ENCODE measurements at regions not wholly inside any gene's neighbourhood (a gene's known extent, or its start where the extent isn't known, plus 50 kb on each side); places are given as distances from the start of the nearest gene placed in this dataset.

DNA sequence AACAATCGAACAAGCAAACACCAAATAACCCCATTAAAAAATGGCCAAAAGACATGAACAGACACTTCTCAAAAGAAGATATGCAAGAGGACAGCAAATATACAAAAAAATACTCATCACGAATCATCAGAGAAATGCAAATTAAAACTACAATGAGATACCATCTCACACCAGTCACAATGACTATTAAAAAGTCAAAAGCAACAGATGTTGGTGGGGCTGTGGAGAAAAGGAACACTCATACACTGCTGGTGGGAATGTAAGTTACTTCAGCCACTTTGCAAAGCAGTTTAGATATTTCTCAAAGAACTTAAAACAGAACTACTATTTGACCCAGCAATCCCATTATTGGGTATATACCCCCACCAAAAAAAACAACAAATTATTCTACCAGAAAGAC is 51.3 kb upstream of the FLI1 start:
- ChIA-PET CTCF (ENCODE audit: low intra/inter-chr PET ratio, low total read pairs) (no interaction called here), POLR2A (no interaction called here)
- no peak for TF ChIP-seq ZNF333 (CRISPR knock-in tag; IDR thresholded peaks at IDR 0.05; ENCODE audit: borderline replicate concordance)
- H3K36me3 ChIP-seq (replicated peaks in 1 of 2; ENCODE audit: control insufficient read depth in 1 of 2, insufficient read depth in 2 of 2, low read length in 2 of 2) = no peaks in the 10 kb centered on the region
- no peaks in the 10 kb centered on the region for H3K4me1 ChIP-seq (ENCODE audit: insufficient read depth, low read length)
- no peak overlapping the region for H2AFZ ChIP-seq (ENCODE audit: low read length)
- FAIRE-seq (no peak), DNase-seq (ENCODE audit: low spot score) (no peak), ATAC-seq (no peak)
- no peaks in the 10 kb centered on the region for H3K27me3 ChIP-seq (ENCODE audit: control insufficient read depth in 1 of 2, insufficient read depth in 2 of 2, low read length in 2 of 2)
- no peaks in the 10 kb centered on the region for H3K79me2 ChIP-seq (ENCODE audit: insufficient read depth, low read length)
- 2% methylated on average over 2 of the region's 2 CpGs for WGBS (ENCODE audit: low lambda C conversion rate)
- H3K4me2 ChIP-seq (ENCODE audit: low read depth, low read length) = no peak overlapping the region
- no peaks in the 10 kb centered on the region for H4K20me1 ChIP-seq (ENCODE audit: insufficient read depth, low read length)
- in situ Hi-C loops (cut with HindIII; ENCODE audit: extremely low pct_ligation_motif_present, low pct_unique_long_range_greater_than_20kb) (no loop called here), intact Hi-C loops (cut with micrococcal nuclease; ENCODE audit: unreplicated experiment) (no loop called here)
- H3K9me3 ChIP-seq (ENCODE audit: low read length) = no peaks in the 10 kb centered on the region
- H3K27ac ChIP-seq (ENCODE audit: extremely low read length, insufficient read depth, low read length) = no peak overlapping the region
- no TSS peak for BruUV-seq (replicated peaks)
- H3K4me3 ChIP-seq (replicated peaks in 1 of 3; ENCODE audit: insufficient read depth in 1 of 3, low read depth in 2 of 3, low read length in 3 of 3) = no peak overlapping the region
- H3K9ac ChIP-seq (ENCODE audit: insufficient read depth, low read depth, low read length) = no peak overlapping the region

DNA sequence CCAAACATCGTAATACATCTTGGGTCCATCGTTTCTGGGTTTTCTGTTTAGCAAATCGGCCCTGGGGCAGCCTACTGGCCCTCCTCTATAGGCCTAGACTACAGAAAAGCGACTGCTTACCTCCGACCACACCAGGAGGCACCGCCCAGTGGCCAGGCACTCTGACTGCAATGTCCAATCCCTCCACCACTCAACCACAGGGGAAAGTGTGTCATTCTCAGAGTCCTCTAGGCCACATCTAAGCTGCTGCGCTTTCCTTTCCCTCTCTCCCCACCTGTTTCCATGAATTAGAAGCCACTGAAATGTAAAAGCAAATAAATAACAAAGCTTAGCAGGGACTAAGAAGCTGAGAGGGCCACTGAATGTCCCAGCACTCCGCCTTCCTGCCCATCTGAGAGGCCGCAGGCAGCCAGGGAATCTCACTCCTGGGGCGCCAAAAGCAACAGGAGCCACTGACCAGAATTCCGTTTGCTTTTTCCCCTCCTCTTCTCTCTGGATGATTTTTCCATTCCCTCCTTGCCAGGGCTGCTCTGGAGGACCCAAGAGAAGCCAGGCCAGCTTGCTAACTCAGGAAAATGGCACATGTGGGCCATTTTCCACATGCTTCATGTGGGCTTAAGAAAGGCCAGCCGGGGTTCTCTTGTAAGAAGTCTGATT is 50.1 kb upstream of the FLI1 start:
- BruUV-seq (replicated peaks) = no TSS peak
- POLR2A ChIA-PET = no interaction called here
- H3K4me3 ChIP-seq (replicated peaks in 1 of 3; ENCODE audit: insufficient read depth in 1 of 3, low read depth in 2 of 3, low read length in 3 of 3) = no peak overlapping the region
- no peak overlapping the region for H3K4me2 ChIP-seq (ENCODE audit: low read depth, low read length)
- ATAC-seq (peak; percentile 88), DNase-seq (ENCODE audit: low spot score) (no peak), FAIRE-seq (no peak)
- no peaks in the 10 kb centered on the region; a peak in 1 of 5 replicates for H3K27me3 ChIP-seq (ENCODE audit: control insufficient read depth in 1 of 2, insufficient read depth in 2 of 2, low read length in 2 of 2)
- no peaks in the 10 kb centered on the region for H3K9me3 ChIP-seq (ENCODE audit: low read length)
- H3K4me1 ChIP-seq (ENCODE audit: insufficient read depth, low read length) = no peaks in the 10 kb centered on the region
- no peaks in the 10 kb centered on the region for H3K36me3 ChIP-seq (replicated peaks in 1 of 2; ENCODE audit: control insufficient read depth in 1 of 2, insufficient read depth in 2 of 2, low read length in 2 of 2)
- WGBS (ENCODE audit: low lambda C conversion rate) = 29% methylated on average over 11 of the region's 12 CpGs
- intact Hi-C loops (cut with micrococcal nuclease; ENCODE audit: unreplicated experiment) (no loop called here), in situ Hi-C loops (cut with HindIII; ENCODE audit: extremely low pct_ligation_motif_present, low pct_unique_long_range_greater_than_20kb) (no loop called here)
- no peak for TF ChIP-seq ZNF331 (CRISPR knock-in tag; IDR thresholded peaks at IDR 0.05)
- no peak for TF ChIP-seq HMG20B (CRISPR knock-in tag; conservative IDR thresholded peaks at IDR 0.05)
- no peak for TF ChIP-seq GZF1 (CRISPR knock-in tag; IDR thresholded peaks at IDR 0.05)
- TF ChIP-seq HOXA3 (CRISPR knock-in tag; IDR thresholded peaks at IDR 0.05) = no peak
- no peak for TF ChIP-seq ZNF10 (CRISPR knock-in tag; IDR thresholded peaks at IDR 0.05; ENCODE audit: borderline replicate concordance, low read depth)
- TF ChIP-seq, protein P1, sequence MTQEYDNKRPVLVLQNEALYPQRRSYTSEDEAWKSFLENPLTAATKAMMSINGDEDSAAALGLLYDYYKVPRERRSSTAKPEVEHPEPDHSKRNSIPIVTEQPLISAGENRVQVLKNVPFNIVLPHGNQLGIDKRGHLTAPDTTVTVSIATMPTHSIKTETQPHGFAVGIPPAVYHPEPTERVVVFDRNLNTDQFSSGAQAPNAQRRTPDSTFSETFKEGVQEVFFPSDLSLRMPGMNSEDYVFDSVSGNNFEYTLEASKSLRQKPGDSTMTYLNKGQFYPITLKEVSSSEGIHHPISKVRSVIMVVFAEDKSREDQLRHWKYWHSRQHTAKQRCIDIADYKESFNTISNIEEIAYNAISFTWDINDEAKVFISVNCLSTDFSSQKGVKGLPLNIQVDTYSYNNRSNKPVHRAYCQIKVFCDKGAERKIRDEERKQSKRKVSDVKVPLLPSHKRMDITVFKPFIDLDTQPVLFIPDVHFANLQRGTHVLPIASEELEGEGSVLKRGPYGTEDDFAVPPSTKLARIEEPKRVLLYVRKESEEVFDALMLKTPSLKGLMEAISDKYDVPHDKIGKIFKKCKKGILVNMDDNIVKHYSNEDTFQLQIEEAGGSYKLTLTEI (CRISPR knock-in tag; conservative IDR thresholded peaks at IDR 0.05) = no peak
- no peak for TF ChIP-seq MTA1 (CRISPR knock-in tag; IDR thresholded peaks at IDR 0.05; ENCODE audit: borderline replicate concordance)
- TF ChIP-seq ZNF773 (CRISPR knock-in tag; IDR thresholded peaks at IDR 0.05; ENCODE audit: borderline replicate concordance) = no peak
- TF ChIP-seq, protein P2, sequence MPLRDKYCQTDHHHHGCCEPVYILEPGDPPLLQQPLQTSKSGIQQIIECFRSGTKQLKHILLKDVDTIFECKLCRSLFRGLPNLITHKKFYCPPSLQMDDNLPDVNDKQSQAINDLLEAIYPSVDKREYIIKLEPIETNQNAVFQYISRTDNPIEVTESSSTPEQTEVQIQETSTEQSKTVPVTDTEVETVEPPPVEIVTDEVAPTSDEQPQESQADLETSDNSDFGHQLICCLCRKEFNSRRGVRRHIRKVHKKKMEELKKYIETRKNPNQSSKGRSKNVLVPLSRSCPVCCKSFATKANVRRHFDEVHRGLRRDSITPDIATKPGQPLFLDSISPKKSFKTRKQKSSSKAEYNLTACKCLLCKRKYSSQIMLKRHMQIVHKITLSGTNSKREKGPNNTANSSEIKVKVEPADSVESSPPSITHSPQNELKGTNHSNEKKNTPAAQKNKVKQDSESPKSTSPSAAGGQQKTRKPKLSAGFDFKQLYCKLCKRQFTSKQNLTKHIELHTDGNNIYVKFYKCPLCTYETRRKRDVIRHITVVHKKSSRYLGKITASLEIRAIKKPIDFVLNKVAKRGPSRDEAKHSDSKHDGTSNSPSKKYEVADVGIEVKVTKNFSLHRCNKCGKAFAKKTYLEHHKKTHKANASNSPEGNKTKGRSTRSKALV (CRISPR knock-in tag; IDR thresholded peaks at IDR 0.05) = no peak
- H3K9ac ChIP-seq (ENCODE audit: insufficient read depth, low read depth, low read length) = no peak overlapping the region
- H3K79me2 ChIP-seq (ENCODE audit: insufficient read depth, low read length) = no peaks in the 10 kb centered on the region
- no peak overlapping the region for H2AFZ ChIP-seq (ENCODE audit: low read length)
- no peaks in the 10 kb centered on the region for H4K20me1 ChIP-seq (ENCODE audit: insufficient read depth, low read length)
- no peak overlapping the region for H3K27ac ChIP-seq (ENCODE audit: extremely low read length, insufficient read depth, low read length)
- CTCF ChIA-PET (ENCODE audit: low intra/inter-chr PET ratio, low total read pairs) = no interaction called here

Measured in HepG2 (cell line).